Mesothelial cell of epicardium (in vitro differentiated cells): ENCODE measurements at regions not wholly inside any gene's neighbourhood (a gene's known extent, or its start where the extent isn't known, plus 50 kb on each side); places are given as distances from the start of the nearest gene placed in this dataset.

Source experiments
- DNase-seq, 2 experiments: peaks; one replicate each; pipeline ENCODE4 v3.0.0; 2021; ENCODE audit warnings: low spot score in 2 of 2; ENCODE audit not compliant: unreplicated experiment in 2 of 2
- H3K27ac Mint-ChIP-seq: 2 replicates; pipeline ENCODE4 v1.8.0; 2021; ENCODE audit warnings: mixed read lengths
- H3K27me3 Mint-ChIP-seq: 2 replicates; pipeline ENCODE4 v1.8.0; 2021; ENCODE audit warnings: low read depth, mixed read lengths
- H3K36me3 Mint-ChIP-seq: 2 replicates; pipeline ENCODE4 v1.8.0; 2021; ENCODE audit warnings: mixed read lengths
- H3K4me1 Mint-ChIP-seq: 2 replicates; pipeline ENCODE4 v1.8.0; 2021; ENCODE audit warnings: mixed read lengths
- H3K4me3 Mint-ChIP-seq: 2 replicates; pipeline ENCODE4 v1.8.0; 2021; ENCODE audit warnings: mild to moderate bottlenecking, moderate library complexity, mixed read lengths
- H3K9me3 Mint-ChIP-seq: 2 replicates; pipeline ENCODE4 v1.8.0; 2021; ENCODE audit warnings: mixed read lengths
- CTCF ChIP-seq: fragments of 200-600 bp; sonication (generic); IDR thresholded peaks from one replicate; pipeline ENCODE4 v1.5.0; 2021; ENCODE audit warnings: antibody characterized with exemption; ENCODE audit not compliant: unreplicated experiment

GRCh38 chr5:67494186-67494855, 297.7 kb upstream of the CD180 start:
- Mint-ChIP-seq H3K4me1 (peaks cover 12% of the 10 kb centered on the region), H3K36me3 (no peaks in the 10 kb centered on the region), H3K4me3 (no peak overlapping the region), H3K27me3 (no peaks in the 10 kb centered on the region), H3K27ac (no peak overlapping the region), H3K9me3 (peaks cover 11% of the 10 kb centered on the region)
- no peak for TF ChIP-seq CTCF
- no peak for DNase-seq

- Mint-ChIP-seq H3K27ac (no peak overlapping the region), H3K9me3 (peaks cover 10% of the 10 kb centered on the region), H3K36me3 (no peaks in the 10 kb centered on the region), H3K4me1 (peaks cover 12% of the 10 kb centered on the region), H3K27me3 (no peaks in the 10 kb centered on the region), H3K4me3 (no peak overlapping the region)
- no peak for TF ChIP-seq CTCF
- no peak for DNase-seq
These were observed 297.1 kb upstream of the CD180 start for GRCh38 chr5:67493676-67494075.

- Mint-ChIP-seq H3K27me3 (no peaks in the 10 kb centered on the region), H3K4me1 (peaks cover 12% of the 10 kb centered on the region), H3K4me3 (no peak overlapping the region), H3K9me3 (peaks cover 10% of the 10 kb centered on the region), H3K36me3 (no peaks in the 10 kb centered on the region), H3K27ac (no peak overlapping the region)
- DNase-seq: no peak
- no peak for TF ChIP-seq CTCF
These were observed 294.1 kb upstream of the CD180 start for GRCh38 chr5:67490543-67491321.

GRCh38 chr5:67488885-67489284, 292.3 kb upstream of the CD180 start:
- Mint-ChIP-seq H3K36me3 (no peaks in the 10 kb centered on the region), H3K9me3 (peaks cover 17% of the 10 kb centered on the region), H3K27ac (no peak overlapping the region), H3K4me3 (no peak overlapping the region), H3K4me1 (peaks cover 6% of the 10 kb centered on the region), H3K27me3 (no peaks in the 10 kb centered on the region)
- TF ChIP-seq CTCF: no peak
- DNase-seq: no peak

GRCh38 chr5:67487862-67488261, 291.3 kb upstream of the CD180 start:
- TF ChIP-seq CTCF: no peak
- no peak overlapping the region for H3K4me3 Mint-ChIP-seq
- H3K27me3 Mint-ChIP-seq: no peaks in the 10 kb centered on the region
- DNase-seq: no peak
- H3K4me1 Mint-ChIP-seq: peaks cover 6% of the 10 kb centered on the region
- no peaks in the 10 kb centered on the region for H3K36me3 Mint-ChIP-seq
- H3K27ac Mint-ChIP-seq: no peak overlapping the region
- H3K9me3 Mint-ChIP-seq: peaks cover 17% of the 10 kb centered on the region
